Inferior parietal cortex (tissue), 1 donor: ENCODE measurements at regions not wholly inside any gene's neighbourhood (a gene's known extent, or its start where the extent isn't known, plus 50 kb on each side); places are given as distances from the start of the nearest gene placed in this dataset.

ENCODE experiments used
- DNase-seq: peaks from one replicate; pipeline ENCODE4 v3.0.0-alpha.2; 2016; ENCODE audit errors: extremely low spot score

GRCh38 chr6:142682985-142683384 is 262.0 kb downstream of the HIVEP2 start:
- DNase-seq = no peak

DNA sequence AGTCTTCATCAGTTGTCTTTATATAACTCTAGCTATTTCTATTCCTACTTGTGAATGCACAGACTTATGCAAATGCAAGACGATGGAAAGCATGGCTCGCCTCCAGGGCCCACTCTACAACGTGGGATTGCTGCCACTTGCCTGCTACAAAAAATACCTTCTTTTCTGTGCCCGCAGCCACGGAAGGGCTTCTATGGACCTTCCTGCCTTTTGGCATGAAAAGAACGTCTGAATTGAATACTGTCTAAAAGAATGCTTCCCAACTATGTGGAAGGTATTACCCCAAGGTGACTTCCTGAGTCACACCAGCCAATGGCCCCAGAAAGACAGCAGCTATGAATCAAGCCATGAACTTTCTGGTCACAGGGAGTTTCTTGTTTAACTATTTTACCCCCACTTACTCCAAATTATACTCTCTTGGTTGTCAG is 261.2 kb downstream of the HIVEP2 start:
- DNase-seq = no peak

DNA sequence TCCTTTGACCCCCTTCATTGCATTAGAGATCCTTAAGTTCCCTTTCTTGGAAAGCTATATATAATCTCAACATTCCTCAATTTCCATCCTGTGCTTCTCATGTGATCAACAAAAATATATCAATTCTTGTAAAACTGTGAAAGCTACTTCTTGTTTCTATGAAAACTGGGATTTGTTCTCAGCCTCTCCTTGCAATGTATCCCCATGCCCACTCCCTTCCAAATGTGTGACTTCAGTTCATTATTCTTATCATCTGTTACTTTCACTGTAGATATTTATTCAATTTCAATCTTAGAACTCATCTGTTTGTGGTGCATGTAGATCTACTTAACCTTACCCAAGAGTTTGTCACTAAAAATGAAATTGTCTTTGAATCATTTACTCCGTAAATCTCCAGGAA is 260.6 kb downstream of the HIVEP2 start:
- no peak for DNase-seq

DNA sequence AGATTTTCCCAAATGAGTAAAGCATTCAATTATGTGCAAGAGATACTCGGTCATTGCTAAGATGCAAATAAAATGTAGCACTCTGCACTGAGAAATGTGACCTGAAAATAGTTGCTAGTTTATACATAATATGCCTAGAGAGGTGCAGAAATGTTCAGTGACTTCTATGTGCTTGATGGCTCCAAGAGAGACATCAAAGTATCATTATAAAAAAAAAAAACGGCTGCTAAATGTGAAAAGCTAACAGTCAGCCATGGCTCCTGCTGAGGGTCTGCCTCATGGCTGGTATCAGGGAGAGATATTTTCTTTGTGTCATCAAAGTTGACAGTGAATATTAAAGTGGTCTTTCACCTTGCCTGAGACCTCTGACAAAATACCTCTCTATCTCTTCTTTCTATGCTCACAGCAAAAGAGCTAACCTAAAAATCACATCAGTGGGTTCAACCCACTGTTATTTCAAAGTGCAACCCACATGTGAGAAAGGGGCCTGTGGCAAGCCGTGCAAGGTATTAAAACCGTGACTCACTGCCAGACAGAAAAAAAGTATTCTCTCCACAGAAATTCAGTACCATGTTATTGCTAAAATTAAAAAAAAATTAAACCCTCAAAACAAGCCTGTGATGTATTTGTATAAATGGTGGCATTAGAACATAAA is 259.0 kb downstream of the HIVEP2 start:
- no peak for DNase-seq

- no peak for DNase-seq
Observed at GRCh38 chr6:142686507-142686887, 258.5 kb downstream of the HIVEP2 start.

- DNase-seq = peak; percentile 84
Observed at GRCh38 chr6:142692942-142693341, 252.0 kb downstream of the HIVEP2 start.

DNA sequence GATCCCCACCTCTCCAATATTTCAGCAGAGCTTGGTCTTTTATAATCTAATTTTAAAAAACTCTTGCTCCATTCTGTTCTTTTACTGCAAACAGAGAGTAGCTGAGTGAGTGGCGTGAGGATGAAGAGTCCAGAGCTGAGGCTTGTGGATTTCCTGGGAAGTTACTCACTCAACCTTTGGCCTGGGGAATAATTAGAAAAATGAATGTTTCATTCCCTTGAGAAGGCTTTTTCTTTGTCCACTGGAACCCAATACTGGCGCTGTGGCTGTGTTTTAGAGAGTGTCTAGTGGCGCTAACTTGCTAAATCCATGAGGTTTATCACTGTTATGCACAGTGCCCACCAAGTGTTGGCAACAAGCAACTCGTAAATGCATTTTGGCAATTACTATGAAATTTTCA is 251.5 kb downstream of the HIVEP2 start:
- no peak for DNase-seq

GRCh38 chr6:142694054-142694453 is 250.9 kb downstream of the HIVEP2 start:
- DNase-seq = no peak

DNA sequence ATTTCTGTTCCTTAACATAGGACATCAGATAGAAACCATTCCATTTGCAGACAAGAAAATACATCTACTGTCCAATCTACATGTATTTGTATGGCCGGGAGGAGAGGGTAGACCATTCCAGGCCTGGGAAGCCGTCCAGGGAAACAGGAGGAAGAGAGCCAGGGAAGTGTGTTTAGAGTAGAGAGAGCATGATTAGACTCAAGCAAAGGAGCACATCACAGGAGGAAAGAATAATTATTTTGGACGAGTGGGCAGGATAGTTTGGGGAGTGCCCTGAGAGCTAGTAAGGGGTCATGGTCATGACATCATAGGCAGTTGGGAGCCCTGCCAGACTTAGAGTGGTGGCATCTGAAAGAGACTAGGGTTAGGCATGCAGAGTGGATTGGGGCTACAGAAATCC is 250.0 kb downstream of the HIVEP2 start:
- DNase-seq = no peak

DNA sequence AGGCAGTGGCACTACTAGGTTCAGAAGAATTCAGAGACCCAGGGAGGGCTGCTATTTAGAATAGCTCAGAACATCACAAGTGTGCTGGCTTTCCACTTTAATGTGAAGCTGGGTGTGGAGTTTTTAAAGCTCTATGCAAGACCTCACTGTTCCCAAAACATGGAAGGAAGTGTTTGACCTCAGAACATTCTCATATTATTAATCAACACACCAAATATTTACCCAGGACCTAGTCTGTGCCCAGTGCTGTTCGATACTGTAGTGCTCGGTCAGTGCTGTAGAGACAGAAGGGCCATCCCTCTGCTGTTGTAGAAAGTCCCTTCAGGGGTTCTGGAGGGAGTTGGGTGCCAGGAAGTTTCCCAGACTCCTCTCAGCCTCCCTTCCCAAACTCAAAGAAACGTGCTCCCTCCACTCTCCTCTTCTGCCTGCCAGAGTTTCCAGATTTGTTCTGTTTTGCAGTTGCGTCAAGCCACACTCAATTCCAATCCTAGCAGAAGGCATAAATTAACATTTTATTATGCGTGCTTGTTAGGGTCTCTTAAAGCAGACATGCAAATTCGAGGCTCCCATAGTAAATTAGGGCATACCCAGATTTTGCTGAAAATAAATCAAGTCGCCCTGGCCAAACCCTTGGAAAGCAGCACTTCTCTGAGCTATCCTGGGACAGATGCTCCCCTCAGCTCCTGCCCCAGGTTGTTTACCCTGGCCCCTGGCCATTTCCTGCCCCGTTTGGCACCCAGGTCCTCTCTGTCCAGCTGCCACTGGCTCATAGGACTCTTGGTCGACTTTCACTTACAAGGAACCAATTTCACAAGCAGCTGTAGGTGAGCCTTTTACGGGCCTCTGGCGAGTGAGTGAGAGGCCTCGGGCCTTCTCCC is 248.6 kb downstream of the HIVEP2 start:
- no peak for DNase-seq

DNA sequence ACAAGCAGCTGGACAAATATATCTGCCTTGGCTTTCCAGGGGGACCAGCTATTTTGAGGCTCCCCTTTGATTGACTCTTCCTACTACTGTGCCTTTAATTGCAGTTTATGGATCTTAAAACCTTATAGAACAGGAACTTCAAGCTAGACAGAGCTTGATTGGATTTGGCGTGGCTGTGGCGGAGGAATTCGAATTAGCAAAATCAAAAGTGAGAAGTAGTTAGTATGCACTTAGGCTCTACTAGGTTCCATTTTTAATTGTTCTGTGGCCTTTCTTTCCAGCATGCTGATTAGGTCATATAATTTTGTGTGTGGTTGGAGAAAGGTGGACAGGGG is 248.0 kb downstream of the HIVEP2 start:
- DNase-seq = no peak

- no peak for DNase-seq
Observed at GRCh38 chr6:142697922-142698321, 247.1 kb downstream of the HIVEP2 start.

DNA sequence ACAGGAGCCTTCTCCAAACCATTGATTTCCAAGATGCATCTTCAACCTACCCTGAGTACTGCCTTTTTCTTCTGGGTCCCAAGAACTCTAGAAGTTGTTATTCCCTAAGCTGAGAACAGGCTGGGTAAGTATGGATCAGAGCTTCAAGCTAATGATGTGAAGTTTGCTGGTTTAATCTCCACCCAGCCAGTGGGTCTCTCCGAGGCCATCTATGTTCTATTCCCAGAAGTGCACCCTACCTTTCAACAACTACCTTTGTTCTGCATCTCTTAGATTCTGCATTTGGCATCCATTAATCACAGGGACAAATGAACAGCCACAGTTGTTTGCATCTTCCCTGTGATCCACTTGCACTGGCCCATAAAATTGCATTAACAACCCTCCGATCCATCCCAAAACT is 246.2 kb downstream of the HIVEP2 start:
- no peak for DNase-seq

GRCh38 chr6:142699391-142699790 is 245.6 kb downstream of the HIVEP2 start:
- no peak for DNase-seq

DNA sequence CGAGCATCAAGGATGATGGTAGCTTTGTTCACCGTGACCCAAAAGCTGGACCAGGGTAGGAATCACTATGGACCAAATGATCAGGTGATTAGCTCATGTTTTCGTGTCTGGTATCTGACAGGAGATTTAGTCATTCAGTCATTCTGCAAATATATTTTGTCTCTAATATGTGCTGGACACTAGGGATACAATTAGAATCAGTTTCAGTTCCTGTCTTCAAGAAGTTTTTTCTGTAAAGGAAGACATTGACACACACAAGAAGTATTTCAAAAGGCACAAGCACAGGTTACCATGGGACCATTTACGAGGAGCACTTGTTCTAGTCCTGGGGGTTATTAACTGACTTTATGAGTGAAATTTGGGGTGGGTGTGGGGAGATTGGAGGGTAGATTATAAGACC is 244.9 kb downstream of the HIVEP2 start:
- no peak for DNase-seq

- no peak for DNase-seq
Observed at GRCh38 chr6:142700671-142701312, 244.2 kb downstream of the HIVEP2 start.
